HS-5 (cell line): ENCODE measurements at regions not wholly inside any gene's neighbourhood (a gene's known extent, or its start where the extent isn't known, plus 50 kb on each side); places are given as distances from the start of the nearest gene placed in this dataset.
"Not testable (repeated sequence)": the region's sequence is repeated elsewhere in the genome, so short reads cannot be mapped to it uniquely, and the experiment has no call there.

Experiments
- DNase-seq: peaks from one replicate; pipeline ENCODE4 v3.0.0-alpha.2; 2012; ENCODE audit warnings: low read depth

- DNase-seq: no peak
Measured at GRCh38 chr4:75422998-75423397, 91.2 kb downstream of the RCHY1 start.

GRCh38 chr4:75412746-75413145 is 101.5 kb downstream of the RCHY1 start:
- DNase-seq: no peak

DNA sequence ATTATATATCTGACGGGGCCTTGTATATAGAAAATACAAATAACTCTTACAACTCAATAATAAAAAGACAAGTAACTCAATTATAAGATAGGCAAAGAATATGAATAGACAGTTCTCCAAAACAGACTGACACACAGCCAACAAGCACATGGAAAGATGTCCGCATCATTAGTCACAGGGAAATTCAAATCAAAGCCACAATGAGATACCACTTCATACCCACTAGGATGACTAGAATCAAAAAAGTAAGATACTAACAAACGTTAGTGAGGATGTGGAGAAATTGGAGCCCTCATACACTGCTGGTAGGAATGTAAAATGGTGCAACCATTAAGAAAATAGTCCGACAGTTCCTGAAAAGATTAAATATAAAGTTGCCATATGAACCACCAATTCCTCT is 115.7 kb downstream of the RCHY1 start:
- DNase-seq: no peak

DNA sequence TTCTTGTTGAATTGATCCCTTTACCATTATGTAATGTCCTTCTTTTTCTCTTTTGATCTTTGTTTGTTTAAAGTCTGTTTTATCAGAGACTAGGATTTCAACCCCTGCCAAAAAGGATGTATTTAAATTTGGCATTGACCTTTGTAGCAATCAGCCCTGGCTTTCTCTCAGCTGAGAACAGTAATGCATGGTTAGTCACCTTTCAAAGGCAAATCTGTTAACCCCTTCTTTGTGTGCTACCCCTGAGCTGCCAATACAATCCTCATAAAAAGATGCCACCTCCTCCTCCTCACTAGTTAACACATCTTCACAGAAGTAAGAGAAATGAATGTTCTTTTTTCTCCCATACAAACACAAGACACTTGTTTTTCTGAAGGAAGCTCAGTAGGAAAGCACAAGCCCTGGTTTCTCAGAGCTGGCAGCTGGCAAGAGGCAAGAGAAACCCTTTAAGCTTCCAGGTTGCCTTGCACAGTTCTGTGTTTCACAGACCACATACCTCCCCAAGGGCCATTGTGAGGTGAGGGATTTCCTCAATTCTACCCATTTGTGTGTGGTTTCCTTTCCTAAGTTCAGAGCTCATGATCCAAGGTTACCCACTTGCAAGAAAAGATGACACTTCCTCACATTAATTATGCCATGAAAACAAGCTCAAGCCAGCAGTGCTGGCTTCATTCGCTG is 122.6 kb downstream of the RCHY1 start:
- no peak for DNase-seq

DNA sequence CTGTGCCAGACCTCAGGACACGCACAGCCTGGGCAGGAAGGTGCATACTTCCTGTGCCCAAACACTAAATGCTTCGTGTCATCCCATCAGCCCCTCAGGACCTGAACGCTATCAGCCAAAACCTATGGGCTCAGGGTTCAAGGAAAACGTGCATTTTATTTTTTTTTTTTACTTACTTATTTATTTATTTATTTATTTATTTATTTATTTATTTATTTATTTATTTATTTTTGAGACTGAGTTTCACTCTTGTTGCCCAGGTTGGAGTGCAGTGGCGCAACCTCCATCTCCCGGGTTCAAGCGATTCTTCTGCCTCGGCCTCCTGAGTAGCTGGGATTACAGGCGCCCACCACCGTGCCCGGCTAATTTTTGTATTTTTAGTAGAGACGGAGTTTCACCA is 127.8 kb downstream of the RCHY1 start:
- DNase-seq: not testable (repeated sequence)

- no peak for DNase-seq
Measured at GRCh38 chr4:75385106-75385505, 129.1 kb downstream of the RCHY1 start.

DNA sequence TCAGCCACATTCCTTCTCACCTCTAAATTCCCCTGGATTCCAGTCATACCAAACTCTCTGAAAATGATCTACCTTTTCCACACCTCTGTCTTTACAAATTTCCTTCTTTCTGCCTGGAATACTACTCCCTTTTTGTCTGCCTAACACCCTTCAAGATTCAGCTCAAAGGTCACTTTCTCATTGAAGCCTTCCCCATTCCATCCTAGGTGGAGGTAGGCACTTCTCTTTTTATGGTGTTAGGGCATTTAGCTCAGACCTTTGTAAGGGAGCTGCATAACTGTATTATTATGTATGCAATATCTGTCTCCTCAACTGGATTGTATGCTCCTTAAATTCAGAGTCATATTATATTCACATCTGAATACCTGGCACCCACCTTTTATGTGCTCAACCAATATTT is 137.7 kb downstream of the RCHY1 start:
- DNase-seq: no peak

GRCh38 chr4:75371915-75372314 is 142.3 kb downstream of the RCHY1 start:
- no peak for DNase-seq

GRCh38 chr4:75370576-75370975 is 143.6 kb downstream of the RCHY1 start:
- no peak for DNase-seq

- DNase-seq: no peak
Measured at GRCh38 chr4:75345423-75345822, 168.8 kb downstream of the RCHY1 start.

- DNase-seq: peak; percentile 34
Measured at GRCh38 chr4:75344915-75345314, 169.3 kb downstream of the RCHY1 start.

GRCh38 chr4:75343333-75343732 is 170.9 kb downstream of the RCHY1 start:
- DNase-seq: no peak

DNA sequence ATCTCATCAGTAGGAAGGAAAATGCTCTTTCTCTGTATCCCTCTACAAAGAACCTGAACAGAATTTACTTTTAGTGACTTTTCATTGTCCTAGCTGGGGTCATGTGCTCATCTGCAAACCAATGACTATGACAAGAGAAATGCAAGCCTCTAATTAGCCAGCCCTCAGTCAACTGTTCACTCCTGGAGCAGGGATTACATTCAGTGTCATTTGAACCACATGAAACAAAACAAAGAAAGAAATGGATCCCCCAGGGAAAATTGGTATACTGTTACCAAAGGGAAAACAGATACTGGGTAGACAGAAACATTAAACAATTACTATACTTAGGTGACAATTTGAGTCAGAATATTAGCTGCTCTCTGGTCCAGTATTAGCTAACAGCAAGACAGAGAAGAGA is 173.6 kb downstream of the RCHY1 start:
- no peak for DNase-seq

DNA sequence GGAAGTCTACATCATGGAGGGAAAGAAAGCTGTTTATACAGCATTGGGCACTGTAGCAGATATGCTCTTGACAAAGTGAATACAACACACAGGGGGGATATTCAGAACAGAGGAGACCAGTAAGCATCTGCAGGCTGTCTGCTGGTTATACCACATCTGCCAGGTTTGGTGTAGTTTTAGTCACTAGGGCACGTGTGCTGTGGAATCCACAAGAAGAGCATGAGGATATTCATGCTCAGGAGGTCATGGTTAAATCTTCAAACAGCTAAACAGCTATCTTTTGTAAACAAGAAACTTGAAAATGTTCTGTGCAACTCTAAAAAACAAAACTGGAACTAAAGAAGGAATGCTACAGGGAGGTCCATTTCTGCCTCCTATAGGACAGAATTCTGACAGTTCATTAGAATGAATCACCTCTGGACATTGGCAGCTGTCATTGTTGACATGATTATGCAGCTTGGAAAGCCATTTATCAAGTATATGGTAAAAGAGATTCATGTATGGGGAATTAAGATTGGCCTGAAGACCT is 175.8 kb downstream of the RCHY1 start:
- DNase-seq: no peak

- DNase-seq: no peak
Measured at GRCh38 chr4:75327804-75328512, 186.2 kb downstream of the RCHY1 start.

- no peak for DNase-seq
Measured at GRCh38 chr4:75325318-75325979, 188.8 kb downstream of the RCHY1 start.

- no peak for DNase-seq
Measured at GRCh38 chr4:75321484-75321883, 192.7 kb downstream of the RCHY1 start.

- not testable (repeated sequence) for DNase-seq
Measured at GRCh38 chr4:75317641-75318040, 196.6 kb downstream of the RCHY1 start.

DNA sequence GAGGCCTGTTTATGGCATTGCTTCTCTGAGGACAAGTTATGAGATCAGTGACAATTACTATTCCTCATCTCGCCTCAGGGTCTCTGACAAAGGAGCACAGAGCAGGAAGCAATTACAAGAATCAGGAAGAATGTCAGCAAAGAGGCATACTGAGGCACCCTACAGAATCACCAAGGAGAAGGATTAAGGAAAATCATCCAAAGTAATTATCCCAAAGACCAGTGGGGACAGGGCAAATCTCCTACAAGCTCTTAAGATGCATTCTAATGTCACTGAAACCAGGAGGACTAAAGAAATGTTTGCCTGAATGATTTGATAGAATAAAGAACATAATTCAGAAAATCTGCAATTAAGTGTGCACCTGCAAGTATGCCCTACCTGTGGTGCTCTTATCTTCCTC is 206.2 kb downstream of the RCHY1 start:
- DNase-seq: no peak

- DNase-seq: no peak
Measured at GRCh38 chr4:75306506-75306905, 207.7 kb downstream of the RCHY1 start.

DNA sequence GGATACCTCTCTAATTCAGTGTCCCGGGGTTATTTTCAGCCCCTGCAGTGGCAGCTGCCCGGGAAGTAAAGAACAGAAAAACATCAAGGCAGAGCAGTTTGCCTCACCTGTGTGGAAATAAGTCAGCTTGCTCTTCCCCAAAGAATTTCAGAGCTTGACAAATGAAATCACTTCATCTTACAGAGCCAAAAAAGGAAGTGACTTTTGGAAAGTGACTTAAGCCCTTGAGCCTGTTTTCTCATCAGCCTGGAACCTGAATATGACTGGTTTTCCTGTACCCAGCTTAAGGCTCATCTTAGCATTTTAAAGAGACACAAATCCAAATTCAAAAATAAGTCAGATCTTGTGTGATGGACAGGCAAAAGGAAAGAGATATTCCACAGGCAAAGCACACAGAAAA is 211.6 kb downstream of the RCHY1 start:
- no peak for DNase-seq

DNA sequence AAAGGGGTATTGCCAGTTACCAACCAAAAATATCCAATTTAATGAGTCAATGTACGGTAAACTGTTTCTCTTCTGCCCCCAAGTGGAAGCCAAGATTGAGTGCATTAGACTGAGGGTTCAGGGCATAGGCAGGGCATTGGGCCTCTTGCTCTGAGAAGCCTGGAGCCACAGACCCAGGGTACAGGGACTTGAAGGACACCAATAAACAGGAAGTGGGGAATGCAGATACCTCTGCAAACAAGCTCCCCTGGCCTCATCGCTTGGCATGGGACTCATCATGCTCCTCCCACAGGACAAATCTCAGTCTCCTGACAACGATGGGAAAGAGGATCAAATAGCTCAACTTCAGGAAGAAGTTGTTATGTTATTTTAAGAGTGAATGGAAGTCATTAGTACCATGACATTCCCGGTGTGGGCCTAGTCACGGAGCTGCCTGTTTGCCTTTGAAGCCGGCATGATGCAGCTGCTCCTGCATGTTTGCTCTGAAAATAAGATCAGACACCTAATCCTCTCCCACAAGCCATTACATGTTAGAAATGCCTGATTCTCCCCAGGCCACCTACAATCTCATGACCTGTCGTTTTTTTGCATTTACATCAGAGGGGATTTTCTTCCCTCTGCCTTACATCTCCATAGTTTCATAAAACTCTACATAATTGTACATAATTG is 224.2 kb downstream of the RCHY1 start:
- no peak for DNase-seq
